ENCODE measurements at regions not wholly inside any gene's neighbourhood (a gene's known extent, or its start where the extent isn't known, plus 50 kb on each side); places are given as distances from the start of the nearest gene placed in this dataset.

- TF ChIP-seq CTCF (IDR thresholded peaks at IDR 0.05; ENCODE audit: low read depth, low read length): no peak
- no peak for TF ChIP-seq EZH2phosphoT487 (IDR thresholded peaks at IDR 0.05; ENCODE audit: low read depth)
Observed at GRCh38 chr18:78630981-78631510, 348.6 kb upstream of the SALL3 start.
